Progenitor cell of endocrine pancreas (in vitro differentiated cells): ENCODE measurements at regions not wholly inside any gene's neighbourhood (a gene's known extent, or its start where the extent isn't known, plus 50 kb on each side); places are given as distances from the start of the nearest gene placed in this dataset.

ENCODE experiments used
- DNase-seq: peaks from one replicate; pipeline ENCODE4 v3.0.0; 2021; ENCODE audit warnings: low spot score; ENCODE audit not compliant: unreplicated experiment
- H3K27ac Mint-ChIP-seq: 2 replicates; pipeline ENCODE4 v1.8.0; 2021; ENCODE audit warnings: mild to moderate bottlenecking, moderate library complexity, mixed read lengths
- H3K27me3 Mint-ChIP-seq: 2 replicates; pipeline ENCODE4 v1.8.0; 2021; ENCODE audit warnings: mixed read lengths
- H3K36me3 Mint-ChIP-seq: 2 replicates; pipeline ENCODE4 v1.8.0; 2022; ENCODE audit warnings: mixed read lengths; ENCODE audit not compliant: insufficient read depth
- H3K4me1 Mint-ChIP-seq: 2 replicates; pipeline ENCODE4 v1.8.0; 2021; ENCODE audit warnings: low read depth, mixed read lengths
- H3K4me3 Mint-ChIP-seq: 2 replicates; pipeline ENCODE4 v1.8.0; 2021; ENCODE audit warnings: low read depth, mild to moderate bottlenecking, moderate library complexity, mixed read lengths
- H3K9me3 Mint-ChIP-seq: 2 replicates; pipeline ENCODE4 v1.8.0; 2021; ENCODE audit warnings: low read depth, mixed read lengths
- TF ChIP-seq, protein P1 (sequence below): fragments of 200-600 bp; sonication (generic); IDR thresholded peaks from one replicate; pipeline ENCODE4 v1.5.0; 2021; ENCODE audit warnings: antibody characterized with exemption, mild to moderate bottlenecking; ENCODE audit not compliant: unreplicated experiment

DNA sequence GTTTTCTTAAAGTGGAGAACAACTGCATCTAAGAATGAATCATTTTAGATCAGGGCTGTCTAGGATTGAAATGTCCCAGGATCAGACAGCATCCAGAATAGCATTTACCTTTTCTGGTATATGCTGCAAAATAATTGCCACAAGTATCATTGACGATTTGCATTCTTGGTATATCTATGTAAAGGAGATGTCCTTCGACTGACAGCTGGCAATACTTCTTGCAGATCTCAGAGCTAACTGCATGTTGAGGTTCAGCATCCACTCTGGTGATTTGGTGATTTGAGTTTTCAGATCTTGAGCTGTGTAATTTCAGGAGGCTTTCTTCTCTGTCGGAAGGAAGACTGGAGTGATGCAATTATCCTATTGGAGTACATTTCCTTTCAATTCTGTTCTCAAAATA is 78.1 kb upstream of the CPHXL start:
- H3K27ac Mint-ChIP-seq, result no peak overlapping the region
- H3K4me1 Mint-ChIP-seq, result no peaks in the 10 kb centered on the region
- H3K4me3 Mint-ChIP-seq, result no peak overlapping the region
- H3K9me3 Mint-ChIP-seq, result no peaks in the 10 kb centered on the region
- no peak for DNase-seq
- no peaks in the 10 kb centered on the region for H3K36me3 Mint-ChIP-seq
- TF ChIP-seq, protein P1, sequence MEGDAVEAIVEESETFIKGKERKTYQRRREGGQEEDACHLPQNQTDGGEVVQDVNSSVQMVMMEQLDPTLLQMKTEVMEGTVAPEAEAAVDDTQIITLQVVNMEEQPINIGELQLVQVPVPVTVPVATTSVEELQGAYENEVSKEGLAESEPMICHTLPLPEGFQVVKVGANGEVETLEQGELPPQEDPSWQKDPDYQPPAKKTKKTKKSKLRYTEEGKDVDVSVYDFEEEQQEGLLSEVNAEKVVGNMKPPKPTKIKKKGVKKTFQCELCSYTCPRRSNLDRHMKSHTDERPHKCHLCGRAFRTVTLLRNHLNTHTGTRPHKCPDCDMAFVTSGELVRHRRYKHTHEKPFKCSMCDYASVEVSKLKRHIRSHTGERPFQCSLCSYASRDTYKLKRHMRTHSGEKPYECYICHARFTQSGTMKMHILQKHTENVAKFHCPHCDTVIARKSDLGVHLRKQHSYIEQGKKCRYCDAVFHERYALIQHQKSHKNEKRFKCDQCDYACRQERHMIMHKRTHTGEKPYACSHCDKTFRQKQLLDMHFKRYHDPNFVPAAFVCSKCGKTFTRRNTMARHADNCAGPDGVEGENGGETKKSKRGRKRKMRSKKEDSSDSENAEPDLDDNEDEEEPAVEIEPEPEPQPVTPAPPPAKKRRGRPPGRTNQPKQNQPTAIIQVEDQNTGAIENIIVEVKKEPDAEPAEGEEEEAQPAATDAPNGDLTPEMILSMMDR, result no peak
- no peaks in the 10 kb centered on the region for H3K27me3 Mint-ChIP-seq

DNA sequence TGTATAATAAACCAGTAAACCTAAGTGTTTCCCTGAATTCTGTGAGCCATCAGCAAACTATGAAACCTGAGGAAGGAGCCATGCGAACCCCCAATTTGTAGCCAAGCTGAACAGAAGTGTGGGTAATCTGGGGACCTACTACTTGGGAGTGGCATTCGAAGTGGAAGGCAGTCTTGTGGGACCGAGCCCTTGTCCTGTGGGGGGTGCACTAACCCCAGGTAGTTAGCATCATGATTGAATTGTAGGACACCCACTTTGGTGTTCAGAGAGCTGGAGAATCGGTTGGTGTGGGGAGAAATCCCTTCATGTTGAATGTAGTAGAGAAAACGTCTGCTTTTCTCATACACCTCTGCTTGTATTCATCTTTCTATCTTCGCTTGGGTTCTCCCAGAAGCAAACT is 79.7 kb upstream of the CPHXL start:
- no peaks in the 10 kb centered on the region for H3K9me3 Mint-ChIP-seq
- no peaks in the 10 kb centered on the region for H3K27me3 Mint-ChIP-seq
- H3K27ac Mint-ChIP-seq, result no peak overlapping the region
- TF ChIP-seq, protein P1, result no peak
- DNase-seq, result no peak
- H3K36me3 Mint-ChIP-seq, result no peaks in the 10 kb centered on the region
- H3K4me3 Mint-ChIP-seq, result no peak overlapping the region
- H3K4me1 Mint-ChIP-seq, result no peaks in the 10 kb centered on the region

DNA sequence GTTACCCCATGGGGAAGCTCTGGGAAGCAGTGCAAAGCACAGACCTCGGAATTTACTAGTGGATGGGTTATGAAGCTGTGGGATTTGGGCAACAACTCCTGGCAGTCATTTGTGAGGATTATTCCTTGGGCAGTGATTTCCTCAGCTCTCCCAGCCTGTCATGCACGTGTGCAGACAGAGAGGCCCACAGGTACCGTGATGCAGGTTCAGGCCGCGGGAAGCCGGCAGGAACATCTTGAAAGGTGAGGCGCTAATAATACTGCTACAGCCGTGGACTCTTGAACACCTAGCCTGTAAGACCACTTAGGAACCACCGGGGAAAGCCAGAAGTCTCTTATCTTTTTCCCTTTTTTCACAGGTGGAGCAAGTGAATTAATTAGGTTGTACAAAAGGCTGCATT is 80.2 kb upstream of the CPHXL start:
- no peaks in the 10 kb centered on the region for H3K4me1 Mint-ChIP-seq
- H3K27me3 Mint-ChIP-seq, result no peaks in the 10 kb centered on the region
- no peak for DNase-seq
- H3K4me3 Mint-ChIP-seq, result no peak overlapping the region
- H3K9me3 Mint-ChIP-seq, result no peaks in the 10 kb centered on the region
- H3K27ac Mint-ChIP-seq, result no peak overlapping the region
- H3K36me3 Mint-ChIP-seq, result no peaks in the 10 kb centered on the region
- TF ChIP-seq, protein P1, result no peak

DNA sequence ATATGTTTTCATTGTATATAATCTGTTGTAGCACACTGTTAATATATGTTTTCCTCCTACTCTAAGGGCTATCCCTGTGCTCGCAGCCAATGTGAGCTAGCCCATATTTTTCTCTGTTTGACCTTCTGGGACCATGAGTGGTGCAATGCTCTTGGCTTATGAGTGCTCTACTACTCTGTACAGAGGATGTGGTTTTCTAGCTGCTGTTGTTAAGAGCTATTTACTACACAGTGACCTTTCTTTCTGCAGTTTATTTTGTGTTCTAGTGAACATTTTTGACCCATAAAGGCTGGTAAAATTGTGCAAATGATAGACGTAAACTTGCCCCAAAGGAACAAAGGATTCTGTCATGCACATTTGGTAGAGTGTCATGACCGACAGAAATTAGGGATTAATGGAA is 84.1 kb upstream of the CPHXL start:
- DNase-seq, result no peak
- TF ChIP-seq, protein P1, result no peak
- peak overlapping the region; percentile 41 for H3K27ac Mint-ChIP-seq
- H3K4me1 Mint-ChIP-seq, result no peaks in the 10 kb centered on the region
- no peaks in the 10 kb centered on the region for H3K36me3 Mint-ChIP-seq
- no peak overlapping the region for H3K4me3 Mint-ChIP-seq
- H3K27me3 Mint-ChIP-seq, result no peaks in the 10 kb centered on the region
- peaks cover 6% of the 10 kb centered on the region for H3K9me3 Mint-ChIP-seq

DNA sequence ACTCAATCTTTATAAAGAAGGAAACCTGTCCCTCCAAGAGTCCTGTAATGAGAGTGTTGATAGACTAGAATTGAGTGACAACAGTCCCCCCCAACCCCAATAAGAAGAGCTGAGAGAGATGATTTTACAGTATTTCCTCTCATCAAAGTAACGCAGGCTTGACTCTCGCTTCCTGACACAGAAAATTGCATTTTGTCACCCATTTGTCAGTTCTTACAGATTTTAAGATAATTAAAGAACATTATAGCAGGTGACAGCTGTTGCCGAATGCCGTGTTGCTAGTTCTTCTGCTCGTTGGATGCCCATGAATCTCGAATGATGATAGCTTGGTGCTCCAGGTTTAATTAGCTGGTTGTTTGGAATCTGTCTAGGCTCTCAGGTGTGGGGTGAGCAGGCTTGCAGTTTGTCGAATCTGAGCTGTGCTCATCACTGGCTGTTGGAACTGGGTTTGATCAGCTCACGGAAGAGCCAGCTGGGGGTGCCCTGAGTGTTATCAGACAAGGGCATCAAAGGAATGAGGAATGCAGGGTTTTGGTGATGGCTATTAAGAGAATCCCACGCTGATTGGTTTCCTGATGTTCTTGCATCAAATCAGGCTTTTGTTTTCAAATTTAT is 84.8 kb upstream of the CPHXL start:
- Mint-ChIP-seq H3K36me3 (no peaks in the 10 kb centered on the region), H3K4me1 (no peaks in the 10 kb centered on the region), H3K27me3 (no peaks in the 10 kb centered on the region), H3K27ac (no peak overlapping the region), H3K9me3 (peaks cover 6% of the 10 kb centered on the region), H3K4me3 (no peak overlapping the region)
- no peak for DNase-seq
- TF ChIP-seq, protein P1, result no peak
